NOMO-1 (cell line): ENCODE measurements at regions not wholly inside any gene's neighbourhood (a gene's known extent, or its start where the extent isn't known, plus 50 kb on each side); places are given as distances from the start of the nearest gene placed in this dataset.
A peak's percentile ranks its signal among the peaks of the same experiment; 100 is the strongest.

Experiments
- DNase-seq, 2 experiments: peaks; one replicate each; lab custom pipeline; 2025; ENCODE audit not compliant: unreplicated experiment in 2 of 2; lab: John Stamatoyannopoulos, UW

- no peak for DNase-seq
Observed at GRCh38 chr4:164441109-164441508, 312.8 kb upstream of the SMIM31 start.

GRCh38 chr4:164442180-164442579 lies 311.8 kb upstream of the SMIM31 start:
- no peak for DNase-seq

GRCh38 chr4:164446516-164446915 lies 307.4 kb upstream of the SMIM31 start:
- DNase-seq: no peak

GRCh38 chr4:164461901-164462300 lies 292.0 kb upstream of the SMIM31 start:
- no peak for DNase-seq

- no peak for DNase-seq
Observed at GRCh38 chr4:164462471-164462870, 291.5 kb upstream of the SMIM31 start.

- no peak for DNase-seq
Observed at GRCh38 chr4:164464313-164464712, 289.6 kb upstream of the SMIM31 start.

- no peak for DNase-seq
Observed at GRCh38 chr4:164467493-164467892, 286.4 kb upstream of the SMIM31 start.

- DNase-seq: no peak
Observed at GRCh38 chr4:164481306-164482091, 272.4 kb upstream of the SMIM31 start.

- no peak for DNase-seq
Observed at GRCh38 chr4:164482092-164482404, 271.9 kb upstream of the SMIM31 start.

- DNase-seq: no peak
Observed at GRCh38 chr4:164482758-164483157, 271.2 kb upstream of the SMIM31 start.

GRCh38 chr4:164483711-164484110 lies 270.2 kb upstream of the SMIM31 start:
- no peak for DNase-seq

- no peak for DNase-seq
Observed at GRCh38 chr4:164484551-164484950, 269.4 kb upstream of the SMIM31 start.

GRCh38 chr4:164485136-164485535 lies 268.8 kb upstream of the SMIM31 start:
- no peak for DNase-seq

- DNase-seq: no peak
Observed at GRCh38 chr4:164488114-164488513, 265.8 kb upstream of the SMIM31 start.

GRCh38 chr4:164501074-164501473 lies 252.9 kb upstream of the SMIM31 start:
- no peak for DNase-seq

GRCh38 chr4:164503874-164504273 lies 250.1 kb upstream of the SMIM31 start:
- DNase-seq: no peak

- no peak for DNase-seq
Observed at GRCh38 chr4:164508097-164508496, 245.8 kb upstream of the SMIM31 start.

- peak; percentile 28 to 43 for DNase-seq
Observed at GRCh38 chr4:164508771-164509170, 245.2 kb upstream of the SMIM31 start.

- peak in 1 of 2 experiments; percentile 13 for DNase-seq
Observed at GRCh38 chr4:164509951-164510350, 244.0 kb upstream of the SMIM31 start.

- peak; percentile 23 to 67 for DNase-seq
Observed at GRCh38 chr4:164512124-164512523, 241.8 kb upstream of the SMIM31 start.

- no peak for DNase-seq
Observed at GRCh38 chr4:164514765-164515164, 239.2 kb upstream of the SMIM31 start.

GRCh38 chr4:164524789-164525188 lies 229.1 kb upstream of the SMIM31 start:
- no peak for DNase-seq
